ENCODE measurements at regions not wholly inside any gene's neighbourhood (a gene's known extent, or its start where the extent isn't known, plus 50 kb on each side); places are given as distances from the start of the nearest gene placed in this dataset.

GRCh38 chr1:29626726-29627125, 390.4 kb downstream of the PTPRU start:
- TF ChIP-seq CTCF (IDR thresholded peaks at IDR 0.05; ENCODE audit: borderline replicate concordance, insufficient read depth, low read depth, low read length) = no peak
- H3K4me3 ChIP-seq (ENCODE audit: low read depth, low read length) = no peak overlapping the region

- no peak for TF ChIP-seq CTCF (IDR thresholded peaks at IDR 0.05; ENCODE audit: borderline replicate concordance, insufficient read depth, low read depth, low read length)
- H3K4me3 ChIP-seq (ENCODE audit: low read depth, low read length) = no peak overlapping the region
Observed at GRCh38 chr1:29626066-29626465, 389.7 kb downstream of the PTPRU start.

GRCh38 chr1:29625084-29625420, 388.7 kb downstream of the PTPRU start:
- TF ChIP-seq CTCF (IDR thresholded peaks at IDR 0.05; ENCODE audit: borderline replicate concordance, insufficient read depth, low read depth, low read length) = no peak
- H3K4me3 ChIP-seq (ENCODE audit: low read depth, low read length) = no peak overlapping the region

- no peak overlapping the region for H3K4me3 ChIP-seq (ENCODE audit: low read depth, low read length)
Observed at GRCh38 chr1:29624320-29625083, 388.2 kb downstream of the PTPRU start.

GRCh38 chr1:29623501-29623900, 387.2 kb downstream of the PTPRU start:
- TF ChIP-seq CTCF (IDR thresholded peaks at IDR 0.05; ENCODE audit: borderline replicate concordance, insufficient read depth, low read depth, low read length) = no peak
- no peak overlapping the region for H3K4me3 ChIP-seq (ENCODE audit: low read depth, low read length)

More at GRCh38 chr1:29624320-29625083, 388.2 kb downstream of the PTPRU start:
- TF ChIP-seq CTCF (IDR thresholded peaks at IDR 0.05; ENCODE audit: borderline replicate concordance, insufficient read depth, low read depth, low read length) = no peak

- no peak for TF ChIP-seq CTCF (IDR thresholded peaks at IDR 0.05; ENCODE audit: borderline replicate concordance, insufficient read depth, low read depth, low read length)
- H3K4me3 ChIP-seq (ENCODE audit: low read depth, low read length) = no peak overlapping the region
Observed at GRCh38 chr1:29621826-29622435, 385.6 kb downstream of the PTPRU start.

GRCh38 chr1:29620631-29621030, 384.3 kb downstream of the PTPRU start:
- H3K4me3 ChIP-seq (ENCODE audit: low read depth, low read length) = no peak overlapping the region
- no peak for TF ChIP-seq CTCF (IDR thresholded peaks at IDR 0.05; ENCODE audit: borderline replicate concordance, insufficient read depth, low read depth, low read length)

All from GM12875 (cell line).